Epithelial cell of esophagus (primary cell): ENCODE measurements at regions not wholly inside any gene's neighbourhood (a gene's known extent, or its start where the extent isn't known, plus 50 kb on each side); places are given as distances from the start of the nearest gene placed in this dataset.
"Not testable (repeated sequence)": the region's sequence is repeated elsewhere in the genome, so short reads cannot be mapped to it uniquely, and the experiment has no call there.

ENCODE experiments used
- DNase-seq: peaks from one replicate; pipeline ENCODE4 v3.0.0; 2010; ENCODE audit warnings: low read depth
- H3K4me3 ChIP-seq: 2 replicates; pipeline ENCODE4 v1.5.1; 2011; ENCODE audit warnings: mild to moderate bottlenecking, low read length, control low read depth
- CTCF ChIP-seq: IDR thresholded peaks from 2 replicates; pipeline ENCODE4 v1.5.1; 2011; ENCODE audit warnings: low read depth, mild to moderate bottlenecking, low read length, control low read depth, inconsistent platforms; ENCODE audit not compliant: insufficient read depth; ENCODE audit errors: missing control alignments

GRCh38 chr6:144683216-144684070 is 398.3 kb downstream of the UTRN start:
- no peak for TF ChIP-seq CTCF
- no peak overlapping the region for H3K4me3 ChIP-seq
- no peak for DNase-seq

- no peak for TF ChIP-seq CTCF
Observed at GRCh38 chr6:144688713-144689112, 403.6 kb downstream of the UTRN start.

GRCh38 chr6:144689503-144690040 is 404.4 kb downstream of the UTRN start:
- TF ChIP-seq CTCF, result no peak
- no peak overlapping the region for H3K4me3 ChIP-seq
- DNase-seq, result no peak

More at GRCh38 chr6:144688713-144689112, 403.6 kb downstream of the UTRN start:
- no peak for DNase-seq
- H3K4me3 ChIP-seq, result no peak overlapping the region

- no peak for TF ChIP-seq CTCF
- no peak overlapping the region for H3K4me3 ChIP-seq
- no peak for DNase-seq
Observed at GRCh38 chr6:144690133-144690532, 405.0 kb downstream of the UTRN start.

- no peak for DNase-seq
- no peak overlapping the region for H3K4me3 ChIP-seq
- TF ChIP-seq CTCF, result no peak
Observed at GRCh38 chr6:144690666-144691065, 405.5 kb downstream of the UTRN start.

GRCh38 chr6:144692050-144692449 is 406.9 kb downstream of the UTRN start:
- H3K4me3 ChIP-seq, DNase-seq: not testable (repeated sequence)

- DNase-seq, result no peak
- no peak overlapping the region for H3K4me3 ChIP-seq
- no peak for TF ChIP-seq CTCF
Observed at GRCh38 chr6:144695858-144696533, 410.9 kb downstream of the UTRN start.
